ENCODE measurements at regions not wholly inside any gene's neighbourhood (a gene's known extent, or its start where the extent isn't known, plus 50 kb on each side); places are given as distances from the start of the nearest gene placed in this dataset.
A peak's percentile ranks its signal among the peaks of the same experiment; 100 is the strongest.
"Not testable (repeated sequence)": the region's sequence is repeated elsewhere in the genome, so short reads cannot be mapped to it uniquely, and the experiment has no call there.

DNA sequence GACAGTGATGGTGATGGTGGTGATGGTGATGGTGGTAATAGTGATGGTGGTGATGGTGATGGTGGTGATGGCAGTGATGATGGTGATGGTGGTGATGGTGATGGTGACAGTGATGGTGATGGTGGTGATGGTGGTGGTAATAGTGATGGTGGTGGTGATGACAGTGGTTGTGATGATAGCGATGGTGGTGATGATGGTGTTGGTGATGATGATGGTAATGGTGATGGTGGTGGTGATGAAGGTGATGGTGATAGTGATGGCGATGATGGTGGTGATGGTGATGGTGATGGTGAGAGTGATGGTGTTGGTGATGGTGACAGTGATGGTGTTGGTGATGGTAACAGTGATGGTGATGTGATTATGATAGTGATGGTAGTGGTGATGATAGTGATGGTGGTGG lies 94.3 kb downstream of the ASB1 start:
- DNase-seq (ENCODE audit: low read depth, low spot score): no peak

DNA sequence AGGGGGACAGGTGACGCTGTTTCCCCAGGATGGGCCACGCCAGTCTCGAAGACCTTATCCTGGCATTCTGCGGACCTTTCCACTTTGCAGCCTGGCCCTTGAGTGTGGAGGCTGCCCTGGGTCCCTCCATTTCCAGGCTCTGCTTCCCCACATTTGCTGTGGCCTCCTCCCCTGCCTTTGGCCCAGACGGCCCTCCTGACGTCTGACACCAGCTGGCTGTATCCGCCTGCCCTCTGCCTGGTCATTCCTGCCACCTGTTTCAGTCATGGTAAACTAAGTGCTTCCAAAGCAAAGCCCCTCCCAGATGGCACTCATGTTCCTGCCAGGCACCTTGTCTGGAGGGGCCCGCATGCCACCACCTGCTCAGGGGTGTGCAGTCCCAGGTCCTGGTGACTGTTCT lies 95.1 kb downstream of the ASB1 start:
- DNase-seq (ENCODE audit: low read depth, low spot score): no peak

DNA sequence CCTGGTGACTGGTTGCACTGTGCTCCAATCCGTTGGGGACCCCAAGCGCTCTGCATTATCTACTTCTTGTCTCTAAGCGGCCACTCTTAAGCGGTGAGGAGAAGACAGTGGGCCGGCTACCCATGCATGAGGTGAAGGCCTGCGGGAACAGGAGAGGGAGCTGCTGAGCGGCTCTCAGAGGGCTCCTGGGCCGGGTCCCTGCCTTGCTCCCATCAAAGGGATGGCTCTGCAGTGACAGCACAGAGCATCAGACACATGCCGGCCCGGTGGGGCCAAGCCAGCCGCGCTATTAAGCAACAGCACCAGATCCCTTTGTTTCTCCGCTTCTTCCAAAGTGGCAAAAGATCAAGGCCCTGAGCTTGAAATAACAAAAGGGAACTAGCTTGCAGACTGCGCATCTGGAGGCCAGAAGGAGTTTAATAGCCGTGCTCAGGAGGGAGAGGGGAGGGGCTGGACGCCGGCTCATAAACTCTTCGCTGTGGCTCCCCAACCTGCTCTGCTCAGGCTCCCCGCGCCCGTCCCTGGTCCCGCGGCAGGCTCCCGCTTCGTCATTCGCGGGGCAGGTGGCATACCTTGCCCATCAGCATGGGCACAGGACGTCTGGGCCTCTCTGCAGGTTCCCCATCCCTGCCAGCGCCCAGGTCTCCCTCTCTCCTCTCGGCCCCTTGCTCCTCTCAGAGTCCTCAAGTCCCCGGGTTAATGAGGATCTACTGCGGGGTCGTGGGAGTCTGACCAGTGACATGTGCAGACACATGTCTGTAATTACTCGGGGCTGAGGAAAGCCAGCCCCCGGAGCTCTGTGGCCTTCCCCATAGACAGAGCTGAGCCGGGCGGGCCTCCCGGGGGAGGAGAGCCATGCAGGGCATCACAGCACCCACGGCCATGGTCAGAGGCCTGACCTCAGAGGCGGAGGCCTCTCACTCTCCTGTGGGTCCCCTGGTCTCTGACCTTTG lies 96.7 kb downstream of the ASB1 start:
- peak; percentile 44 for DNase-seq (ENCODE audit: low read depth, low spot score)

DNA sequence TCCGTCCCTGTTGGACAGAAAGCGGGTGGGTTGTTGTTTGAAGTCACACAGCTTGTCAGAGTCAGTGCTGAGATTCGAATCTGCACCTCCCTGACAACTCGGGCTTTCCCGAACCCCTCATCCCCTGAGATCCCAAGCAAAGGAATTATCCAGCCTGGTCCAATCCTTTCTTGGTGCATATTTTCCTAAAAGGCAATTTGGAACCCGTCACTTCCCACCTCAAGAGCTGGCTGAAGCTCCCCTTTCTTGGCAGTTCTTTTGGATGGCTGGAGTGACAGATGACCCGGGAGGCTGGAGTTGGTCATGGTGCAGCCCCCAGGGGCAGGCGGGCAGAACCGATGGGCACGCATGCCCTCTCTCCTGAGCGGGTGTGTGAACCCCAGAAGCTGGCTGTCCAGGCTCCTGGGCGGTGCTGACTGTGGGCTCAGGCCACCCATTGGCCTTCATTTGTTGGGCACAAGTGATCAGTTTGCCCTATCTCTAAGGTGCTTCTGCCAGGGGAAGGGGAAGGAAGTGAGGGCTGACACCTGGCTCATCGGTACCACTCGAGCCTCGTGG lies 97.8 kb downstream of the ASB1 start:
- no peak for DNase-seq (ENCODE audit: low read depth, low spot score)

DNA sequence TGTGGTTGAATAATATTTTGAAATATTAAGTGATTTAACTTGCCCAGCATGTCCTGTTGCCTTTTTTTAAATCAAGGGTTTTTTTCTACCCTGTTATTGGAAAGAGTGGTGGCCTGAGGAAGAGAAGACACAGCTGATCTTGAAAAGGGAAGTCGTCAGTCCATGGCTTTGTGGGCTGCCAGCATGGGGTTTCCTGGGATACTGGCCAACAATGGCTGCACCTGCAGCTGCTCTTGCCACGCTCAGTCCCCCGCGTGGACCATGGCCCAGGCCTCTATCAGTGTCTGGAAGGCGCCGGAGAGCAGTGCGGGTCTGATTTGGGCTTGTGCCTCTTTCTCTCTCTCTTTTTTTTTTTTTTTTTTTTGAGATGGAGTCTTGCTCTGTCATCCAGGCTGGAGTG lies 99.3 kb downstream of the ASB1 start:
- peak; percentile 14 for DNase-seq (ENCODE audit: low read depth, low spot score)

DNA sequence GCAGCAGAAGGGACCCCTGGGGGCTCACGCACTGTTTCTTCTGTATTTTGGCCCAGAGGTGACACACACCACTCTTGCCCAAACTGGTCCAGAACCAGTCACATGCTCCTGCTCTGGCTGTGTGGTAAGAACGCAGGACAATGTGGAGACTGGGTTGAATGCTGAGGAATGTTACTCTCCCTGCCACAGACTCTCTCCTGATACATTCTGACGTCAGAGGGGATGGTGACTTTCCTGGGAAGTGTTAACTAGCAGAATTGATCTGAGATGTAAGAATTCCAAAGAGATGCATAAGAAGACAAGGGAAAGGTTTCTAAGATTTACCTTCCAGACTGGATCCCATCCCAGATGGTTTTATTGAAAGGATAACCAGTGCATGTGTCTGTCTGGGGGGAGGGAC lies 100.8 kb downstream of the ASB1 start:
- DNase-seq (ENCODE audit: low read depth, low spot score): peak; percentile 88

DNA sequence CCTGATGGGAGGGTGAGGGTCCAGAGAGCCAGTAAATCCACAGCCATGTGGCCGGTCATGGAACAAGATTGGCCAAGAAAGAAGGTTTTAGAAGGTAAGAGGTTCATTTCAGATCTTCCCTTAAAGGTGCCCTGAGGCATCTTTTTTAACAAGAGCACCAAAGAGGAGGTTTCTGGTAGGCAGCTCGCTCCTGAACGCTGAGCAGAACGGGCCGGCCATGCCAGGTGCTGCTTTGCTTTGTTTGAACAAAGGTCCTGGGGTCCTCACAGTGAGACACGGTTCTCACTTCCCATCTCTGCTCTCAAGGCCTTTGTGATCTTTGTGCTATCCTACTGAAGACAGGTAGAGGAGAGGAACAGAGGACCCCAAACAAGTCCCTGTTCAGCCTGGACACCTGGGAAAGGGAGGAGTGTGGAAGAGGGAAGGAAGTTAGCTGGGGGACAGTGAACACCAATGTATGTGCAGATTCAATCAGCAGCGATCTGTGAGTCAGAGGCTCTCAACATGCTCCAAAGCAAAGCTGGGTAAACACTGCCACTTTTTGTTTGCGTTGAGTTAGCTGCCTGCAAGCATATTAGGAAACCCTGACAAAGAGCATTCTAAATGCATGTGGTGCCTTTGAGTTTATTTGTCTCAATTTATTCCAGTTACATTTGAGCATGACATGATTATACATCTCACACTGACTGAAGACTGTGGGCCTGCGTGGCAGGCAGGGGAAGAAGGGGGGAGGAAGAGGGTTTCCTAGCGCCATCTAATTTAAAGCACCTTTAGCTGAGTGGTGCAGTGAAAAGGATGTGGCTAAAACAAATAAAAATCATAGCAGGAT lies 102.4 kb downstream of the ASB1 start:
- DNase-seq (ENCODE audit: low read depth, low spot score): peak; percentile 74

DNA sequence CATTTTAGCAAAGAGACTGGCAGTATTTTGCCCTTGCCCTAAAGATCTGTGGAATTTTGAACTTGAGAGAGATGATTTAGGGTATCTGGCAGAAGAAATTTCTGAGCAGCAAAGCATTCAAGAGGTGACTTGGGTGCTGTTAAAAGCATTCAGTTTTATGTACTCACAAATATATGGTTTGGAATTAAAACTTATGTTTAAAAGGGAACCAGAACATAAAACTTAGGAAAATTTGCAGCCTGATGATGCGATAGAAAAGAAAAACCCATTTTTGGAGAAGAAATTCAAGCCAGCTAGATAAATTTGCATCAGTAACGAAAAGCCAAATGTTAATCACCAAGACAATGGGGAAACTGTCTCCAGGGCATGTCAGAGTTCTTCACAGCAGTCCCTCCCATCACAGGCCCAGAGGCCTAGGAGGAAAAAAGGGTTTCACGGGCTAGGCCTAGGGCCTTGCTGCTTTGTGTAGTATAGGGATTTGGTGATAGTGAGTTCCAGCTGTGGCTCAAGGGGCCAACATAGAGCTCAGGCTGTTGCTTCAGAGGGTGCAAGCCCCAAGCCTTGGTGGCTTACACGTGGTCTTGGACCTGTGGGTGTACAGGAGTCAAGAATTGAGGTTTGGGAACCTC lies 104.4 kb downstream of the ASB1 start:
- not testable (repeated sequence) for DNase-seq (ENCODE audit: low read depth, low spot score)

DNA sequence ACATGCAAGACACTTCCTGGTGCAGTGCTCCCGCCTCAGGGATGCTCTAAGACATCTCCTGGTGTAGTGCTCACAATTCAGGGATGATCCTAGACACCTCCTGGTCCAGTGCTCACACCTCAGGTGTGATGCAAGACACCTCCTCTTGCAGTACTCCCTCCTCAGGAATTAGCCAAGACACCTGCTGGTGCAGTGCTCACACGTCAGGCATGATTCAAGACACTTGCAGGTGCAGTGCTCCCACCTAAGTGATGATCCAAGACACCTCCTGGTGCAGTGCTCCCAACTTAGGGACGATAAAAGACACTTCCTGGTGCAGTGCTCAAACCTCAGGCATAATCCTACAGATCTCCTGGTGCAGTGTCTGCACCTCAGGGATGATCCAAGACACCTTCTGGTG lies 117.0 kb downstream of the ASB1 start:
- DNase-seq (ENCODE audit: low read depth, low spot score): not testable (repeated sequence)

DNA sequence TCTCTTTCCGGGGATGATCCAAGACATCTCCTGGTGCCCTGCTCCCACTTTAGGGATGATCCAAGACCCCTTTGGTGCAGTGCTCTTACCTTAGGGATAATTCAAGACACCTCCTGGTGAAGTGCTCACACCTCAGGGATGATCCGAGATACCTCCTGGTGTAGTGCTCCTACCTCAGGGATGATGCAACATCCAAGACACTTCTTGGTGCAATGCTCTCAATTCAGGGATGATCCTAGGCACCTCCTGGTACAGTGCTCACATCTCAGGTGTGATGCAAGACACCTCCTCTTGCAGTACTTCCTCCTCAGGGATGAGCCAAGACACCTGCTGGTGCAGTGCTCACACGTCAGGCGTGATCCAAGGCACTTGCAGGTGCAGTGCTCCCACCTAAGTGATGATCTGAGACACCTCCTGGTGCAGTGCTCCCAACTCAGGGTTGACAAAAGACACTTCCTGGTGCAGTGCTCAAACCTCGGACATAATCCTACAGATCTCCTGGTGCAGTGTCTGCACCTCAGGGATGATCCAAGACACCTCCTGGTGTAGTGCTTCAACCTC lies 122.3 kb downstream of the ASB1 start:
- DNase-seq (ENCODE audit: low read depth, low spot score): no peak

DNA sequence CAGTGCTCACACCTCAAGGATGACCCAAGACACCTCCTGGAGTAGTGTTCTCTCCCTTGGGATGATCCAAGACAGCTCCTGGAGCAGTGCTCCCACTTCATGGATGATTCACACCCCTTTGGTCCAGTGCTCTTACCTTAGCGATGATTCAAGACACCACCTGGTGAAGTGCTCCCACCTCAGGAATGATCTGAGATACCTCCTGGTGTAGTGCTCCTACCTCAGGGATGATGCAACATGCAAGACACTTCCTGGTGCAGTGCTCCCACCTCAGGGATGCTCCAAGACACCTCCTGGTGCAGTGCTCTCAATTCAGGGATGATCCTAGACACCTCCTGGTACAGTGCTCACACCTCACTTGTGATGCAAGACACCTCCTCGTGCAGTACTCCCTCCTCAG lies 123.1 kb downstream of the ASB1 start:
- DNase-seq (ENCODE audit: low read depth, low spot score): no peak

DNA sequence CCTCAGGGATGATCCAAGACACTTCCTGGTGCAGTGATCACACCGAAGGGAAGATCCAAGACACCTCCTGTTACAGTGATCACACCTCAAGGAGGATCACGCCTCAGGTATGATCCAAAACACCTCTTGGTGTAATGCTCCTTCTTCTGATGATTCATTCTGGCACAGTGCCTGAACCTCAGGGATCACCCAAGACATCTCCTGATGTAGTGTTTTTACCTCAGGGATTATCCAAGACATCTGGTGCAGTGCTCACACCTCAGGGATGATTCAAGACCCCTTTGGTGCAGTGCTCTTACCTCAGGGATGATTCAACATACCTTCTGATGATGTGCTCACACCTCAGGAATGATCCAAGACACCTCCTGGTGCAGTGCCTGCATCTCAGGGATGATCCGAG lies 124.4 kb downstream of the ASB1 start:
- no peak for DNase-seq (ENCODE audit: low read depth, low spot score)

DNA sequence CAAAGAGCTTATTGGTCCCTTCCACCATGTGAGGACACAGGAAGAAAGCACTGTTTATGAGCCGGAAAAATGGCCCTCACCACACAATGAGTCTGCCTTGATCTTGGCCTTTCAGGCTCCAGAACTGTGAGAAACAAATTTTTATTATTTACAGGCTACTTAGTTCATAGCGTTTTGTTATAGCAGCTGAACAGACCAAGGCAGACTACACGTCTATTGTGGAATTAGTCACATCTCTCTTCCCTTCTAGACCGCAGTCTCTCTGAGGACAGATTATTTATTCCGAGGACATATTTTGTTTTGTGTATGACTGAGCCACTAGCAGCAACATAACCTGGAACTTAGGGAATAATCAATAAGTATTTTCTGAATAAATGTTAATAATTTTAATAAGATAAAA lies 125.5 kb downstream of the ASB1 start:
- DNase-seq (ENCODE audit: low read depth, low spot score): no peak

DNA sequence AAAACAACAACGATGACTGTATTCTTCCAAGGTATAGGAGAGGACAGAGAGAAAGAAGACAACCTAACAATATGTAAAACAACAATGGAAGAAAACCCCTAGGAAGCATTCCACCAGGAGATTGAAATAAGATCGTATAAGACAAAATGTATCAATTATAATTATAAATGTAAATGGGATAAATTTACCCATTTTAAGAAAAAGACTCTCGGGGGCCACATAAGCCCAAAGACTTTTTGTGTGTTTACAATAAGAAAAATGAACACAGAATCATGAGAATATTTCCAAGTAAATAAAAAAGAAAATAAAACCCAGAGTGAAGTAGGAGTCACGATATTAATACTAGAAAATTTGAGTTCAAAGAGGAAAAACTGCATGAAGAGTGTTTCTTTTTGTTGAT lies 126.4 kb downstream of the ASB1 start:
- DNase-seq (ENCODE audit: low read depth, low spot score): no peak

DNA sequence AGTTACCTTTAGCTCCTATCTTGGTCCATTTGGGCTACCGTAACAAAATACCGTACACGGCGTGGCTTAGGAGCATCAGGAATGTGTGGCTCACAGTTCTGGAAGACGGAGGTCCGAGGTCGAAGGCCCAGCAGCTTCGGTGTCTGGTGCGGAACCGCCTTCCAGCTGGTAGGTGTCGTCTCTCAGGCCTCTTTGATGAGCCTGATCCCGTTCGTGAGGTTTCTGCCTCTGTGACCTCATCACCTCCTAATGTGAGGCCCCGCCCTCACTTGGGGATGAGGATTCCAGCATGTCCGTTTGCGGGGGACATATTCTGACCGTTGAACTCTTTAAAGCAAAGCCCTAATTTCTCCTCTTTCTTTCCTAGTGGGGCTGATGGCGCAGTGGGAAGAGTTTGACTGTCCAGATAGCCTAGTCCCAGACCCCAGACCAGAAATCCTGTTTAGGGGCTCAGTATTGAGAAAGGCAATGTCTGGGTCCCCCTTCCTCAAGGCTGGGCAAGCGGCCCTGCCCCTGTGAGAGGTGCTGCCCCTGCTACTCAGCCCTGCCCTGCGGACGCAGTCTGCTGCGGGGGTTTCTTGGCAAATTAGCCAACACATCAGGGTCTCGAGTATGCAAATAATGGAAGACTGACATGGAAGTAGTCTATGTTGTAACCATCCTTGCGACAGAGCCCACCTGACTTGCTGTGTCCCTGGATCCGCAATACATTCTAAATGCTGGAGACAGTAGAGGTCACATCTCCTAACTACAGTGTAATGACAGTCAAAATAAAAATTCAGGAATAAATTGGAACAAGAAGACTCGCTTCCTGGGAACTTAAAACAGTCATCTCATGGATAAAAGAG lies 128.0 kb downstream of the ASB1 start:
- no peak for DNase-seq (ENCODE audit: low read depth, low spot score)

DNA sequence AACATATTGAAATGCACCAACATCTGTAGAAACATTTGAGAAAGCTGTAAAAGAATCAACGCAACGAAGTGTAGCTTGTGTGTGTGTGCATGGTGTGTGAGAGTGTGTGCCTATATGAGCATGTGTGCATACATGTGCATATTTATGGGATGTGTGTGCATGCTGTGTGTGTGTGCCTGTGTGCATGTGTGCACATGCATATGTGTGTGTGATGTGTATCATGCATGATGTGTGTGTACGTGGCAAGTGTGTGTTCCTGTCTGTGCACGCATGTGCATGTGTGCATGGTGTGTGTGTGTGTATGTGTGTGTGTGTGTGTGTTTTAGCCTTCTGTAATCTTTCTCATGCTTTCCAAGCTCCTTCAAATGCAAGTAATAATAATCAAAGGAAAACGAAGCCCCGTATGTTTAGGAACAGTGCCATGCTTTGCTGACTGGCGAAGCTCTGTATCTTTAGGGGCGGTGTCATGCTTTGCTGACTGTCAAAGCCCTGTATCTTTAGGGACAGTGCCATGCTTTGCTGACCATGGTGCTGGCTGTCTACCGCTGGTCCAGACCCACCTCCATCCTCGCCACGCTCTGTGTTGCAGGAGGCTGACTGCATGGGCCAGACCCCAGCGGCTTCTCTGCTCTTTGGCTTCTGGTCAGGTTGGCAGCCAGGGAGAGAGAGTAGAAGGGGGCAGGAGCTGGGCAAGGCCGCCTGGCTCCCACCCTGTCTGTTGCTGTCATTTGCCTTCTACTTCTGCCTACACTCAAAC lies 129.2 kb downstream of the ASB1 start:
- DNase-seq (ENCODE audit: low read depth, low spot score): no peak

DNA sequence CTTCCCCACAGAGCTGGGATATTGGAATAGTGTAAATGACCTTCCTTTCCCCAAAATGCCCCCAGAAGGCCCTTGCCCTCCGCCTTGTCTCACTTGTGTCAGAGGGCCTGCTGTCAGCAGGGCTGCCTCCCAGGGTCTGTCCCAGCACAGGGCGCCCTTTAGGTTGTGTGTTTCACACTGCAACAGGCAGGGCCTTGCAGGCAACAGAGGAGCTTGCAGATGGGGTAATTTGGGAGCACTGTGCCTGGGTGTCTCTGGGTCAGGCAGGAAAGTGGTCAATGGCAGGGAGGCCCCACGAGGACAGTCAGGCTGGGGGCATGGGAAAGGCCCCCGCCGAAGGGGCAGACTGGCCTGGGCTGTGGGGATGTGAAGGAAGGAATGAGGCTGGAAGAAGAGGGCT lies 130.7 kb downstream of the ASB1 start:
- DNase-seq (ENCODE audit: low read depth, low spot score): no peak

DNA sequence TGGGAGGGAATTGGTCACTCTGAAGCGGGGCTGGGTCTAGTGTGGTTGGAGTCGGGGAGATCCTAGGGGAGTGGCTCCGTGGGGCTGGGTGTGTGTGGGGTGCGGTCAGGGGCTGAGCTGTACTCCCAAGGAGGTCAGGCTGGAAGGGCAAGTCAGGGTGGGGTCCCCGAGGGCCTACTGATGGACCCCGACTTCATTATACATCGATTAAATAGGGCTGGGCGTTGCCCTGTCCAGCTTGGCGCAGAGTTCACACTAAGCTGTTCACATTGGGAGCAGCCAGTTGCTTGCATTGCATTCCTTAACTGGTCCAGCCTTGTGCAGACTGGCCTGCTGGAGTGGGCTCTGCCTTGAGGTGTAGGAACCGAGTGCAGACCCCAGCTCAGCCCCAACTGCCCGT lies 131.2 kb downstream of the ASB1 start:
- DNase-seq (ENCODE audit: low read depth, low spot score): no peak

DNA sequence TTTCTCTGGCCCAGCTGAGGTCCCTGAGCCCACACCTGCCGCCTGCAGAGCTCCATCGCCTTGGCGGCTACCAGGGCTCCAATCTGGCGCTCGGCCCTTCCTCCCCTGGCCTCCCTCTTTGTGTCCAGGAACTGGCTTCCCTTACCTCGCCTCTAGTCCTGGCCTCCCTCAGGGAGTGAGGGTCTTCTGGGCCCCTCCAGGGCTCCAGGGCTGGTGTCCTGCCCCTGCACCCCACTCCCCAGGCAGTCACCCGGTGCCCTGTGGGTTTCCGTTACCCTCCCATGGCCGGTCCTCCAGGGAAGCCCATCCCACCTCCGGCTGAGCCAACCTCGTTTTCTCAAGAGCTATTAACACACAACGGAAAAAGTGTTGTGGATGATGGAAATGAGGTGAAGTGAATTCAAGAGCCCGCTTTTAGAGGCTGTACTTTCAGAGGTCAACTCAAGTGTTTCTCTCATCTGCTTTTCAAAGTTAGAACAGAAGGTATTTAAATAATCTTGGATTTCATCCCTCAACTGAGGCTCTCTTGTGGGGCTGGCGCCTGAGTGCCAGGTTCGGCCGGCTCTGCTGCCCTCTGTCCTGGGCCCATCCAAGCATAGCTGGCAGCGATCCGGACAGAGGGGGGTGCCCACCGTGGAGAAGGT lies 131.9 kb downstream of the ASB1 start:
- no peak for DNase-seq (ENCODE audit: low read depth, low spot score)
